ENCODE measurements at regions not wholly inside any gene's neighbourhood (a gene's known extent, or its start where the extent isn't known, plus 50 kb on each side); places are given as distances from the start of the nearest gene placed in this dataset.

DNA sequence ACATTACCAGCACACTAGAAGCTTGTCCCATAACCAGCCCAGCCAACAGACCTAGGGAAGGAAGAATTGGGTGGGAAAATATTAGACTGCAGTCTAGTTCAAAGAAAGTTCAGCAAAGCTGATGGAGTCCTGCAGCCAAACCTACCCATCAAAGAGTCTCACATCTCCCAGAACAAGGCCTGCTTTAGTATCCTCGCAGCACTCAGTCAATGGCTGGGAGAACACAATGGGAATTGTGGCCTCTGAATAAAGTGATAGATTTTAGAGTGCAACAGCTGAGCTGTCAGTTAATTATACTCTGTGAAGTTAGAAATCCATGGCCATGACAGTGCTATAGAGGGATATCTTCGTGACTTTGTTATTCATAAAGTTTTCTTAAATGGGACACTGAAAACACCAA lies 207.2 kb upstream of the NAALADL2 start:
- no peak for DNase-seq (ENCODE audit: low spot score)

DNA sequence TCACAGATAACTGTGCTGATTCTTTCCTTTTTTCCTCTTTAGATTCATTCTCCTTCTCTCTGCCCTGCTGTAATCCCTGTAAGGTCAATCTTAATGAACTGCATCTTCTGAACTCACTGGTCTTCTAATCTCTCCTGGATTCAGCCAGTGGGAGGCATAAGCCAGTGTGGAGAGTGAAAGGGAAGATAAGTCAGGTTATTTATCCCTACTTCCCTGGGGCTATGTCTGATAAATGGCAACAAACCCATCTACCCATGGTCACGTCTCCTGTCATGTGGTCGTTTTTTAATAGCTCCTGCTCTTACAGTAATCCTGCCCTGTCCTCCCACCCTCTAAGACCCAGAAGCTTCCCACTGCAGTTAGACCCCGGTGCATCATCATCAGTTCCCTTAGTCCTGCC lies 199.6 kb upstream of the NAALADL2 start:
- no peak for DNase-seq (ENCODE audit: low spot score)

DNA sequence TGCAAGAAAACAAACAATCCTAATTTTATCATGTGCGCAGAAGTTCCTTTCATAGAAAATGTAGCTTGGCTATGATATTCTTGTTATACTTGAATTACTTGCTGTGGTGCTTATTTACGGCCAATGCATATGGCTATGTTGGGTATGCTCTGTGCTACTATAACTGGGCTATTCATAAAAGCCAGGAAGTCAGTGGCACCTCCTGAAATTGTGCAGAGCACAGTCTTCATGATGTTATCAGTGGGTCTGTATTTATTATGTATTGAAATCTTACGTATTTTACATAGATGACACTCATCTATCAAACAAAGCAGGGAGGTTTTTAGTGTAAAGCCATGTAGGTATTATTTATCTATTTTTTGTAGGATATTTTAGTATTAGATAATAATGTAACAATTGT lies 196.5 kb upstream of the NAALADL2 start:
- no peak for DNase-seq (ENCODE audit: low spot score)

DNA sequence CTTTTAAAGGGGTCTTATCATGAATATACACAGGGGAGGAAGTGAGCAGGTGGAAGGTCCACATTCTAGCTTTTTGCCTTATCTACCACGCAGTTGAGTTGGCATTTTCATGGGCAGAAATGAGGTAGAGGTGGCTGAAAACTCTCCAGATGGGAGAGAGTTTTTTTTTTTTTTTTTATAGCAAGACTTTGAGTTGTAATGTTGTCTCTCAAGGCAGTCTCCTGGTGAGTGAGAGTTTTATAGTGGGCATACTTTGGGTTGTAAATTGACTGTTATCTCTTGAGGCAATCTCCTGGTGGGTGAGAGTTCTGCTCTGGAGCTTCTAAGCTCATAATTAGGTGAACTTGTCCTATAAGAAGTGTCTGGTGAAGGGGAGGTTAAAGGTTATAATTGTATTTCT lies 191.7 kb upstream of the NAALADL2 start:
- DNase-seq (ENCODE audit: low spot score): no peak

DNA sequence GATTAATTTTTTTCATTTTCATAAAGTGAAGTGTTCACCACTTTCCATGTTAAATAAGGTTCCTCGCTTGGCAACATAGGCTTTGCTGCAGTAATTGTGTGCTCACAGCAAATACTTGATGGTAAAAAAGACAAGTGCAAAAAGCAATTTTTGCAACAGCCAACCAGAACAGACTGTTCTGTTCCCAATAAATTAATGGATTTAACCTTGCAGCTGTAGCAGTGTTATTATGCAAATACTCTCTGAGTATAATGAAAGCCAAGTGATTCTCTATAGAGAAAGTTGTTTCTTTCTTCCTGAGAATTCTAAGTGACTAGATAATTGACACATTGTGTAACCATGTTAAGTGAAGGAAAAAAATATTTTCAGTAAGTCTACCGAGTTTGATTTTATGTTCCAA lies 183.7 kb upstream of the NAALADL2 start:
- no peak for DNase-seq (ENCODE audit: low spot score)

DNA sequence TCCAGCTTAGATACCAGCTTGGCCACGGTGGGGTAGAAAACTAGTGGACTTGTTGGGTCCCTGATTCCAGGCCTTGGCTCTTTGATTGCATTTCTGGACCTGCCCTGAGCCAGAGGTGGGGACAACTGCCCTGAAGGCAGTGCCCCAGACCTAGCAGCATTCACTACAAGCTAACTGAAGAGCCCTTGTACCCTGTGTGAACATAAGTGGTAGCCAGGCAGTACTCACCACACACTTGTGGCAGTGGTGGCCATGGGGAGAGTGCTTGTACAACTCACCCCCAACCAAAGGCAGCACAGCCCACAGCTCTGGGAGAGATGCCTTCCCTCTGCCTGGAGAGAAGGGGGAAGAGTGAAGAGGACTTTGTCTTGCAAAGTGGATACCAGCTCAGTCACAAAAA lies 177.3 kb upstream of the NAALADL2 start:
- no peak for DNase-seq (ENCODE audit: low spot score)

DNA sequence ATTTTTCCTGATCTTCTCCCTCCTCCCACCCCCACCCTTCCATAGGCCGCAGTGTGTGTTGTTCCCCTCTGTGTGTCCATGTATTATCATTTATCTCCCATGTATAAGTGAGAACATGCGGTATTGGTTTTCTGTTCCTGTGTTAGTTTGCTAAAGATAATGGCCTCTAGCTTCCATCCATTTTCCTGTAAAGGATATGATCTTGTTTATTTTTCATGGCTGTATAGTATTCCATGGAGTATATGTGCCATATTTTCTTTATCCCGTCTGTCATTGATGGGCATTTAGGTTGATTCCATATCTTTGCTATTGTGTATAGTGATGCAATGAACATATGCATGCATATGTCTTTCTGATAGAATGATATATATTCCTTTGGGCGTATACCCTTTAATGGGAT lies 173.3 kb upstream of the NAALADL2 start:
- DNase-seq (ENCODE audit: low spot score): no peak

DNA sequence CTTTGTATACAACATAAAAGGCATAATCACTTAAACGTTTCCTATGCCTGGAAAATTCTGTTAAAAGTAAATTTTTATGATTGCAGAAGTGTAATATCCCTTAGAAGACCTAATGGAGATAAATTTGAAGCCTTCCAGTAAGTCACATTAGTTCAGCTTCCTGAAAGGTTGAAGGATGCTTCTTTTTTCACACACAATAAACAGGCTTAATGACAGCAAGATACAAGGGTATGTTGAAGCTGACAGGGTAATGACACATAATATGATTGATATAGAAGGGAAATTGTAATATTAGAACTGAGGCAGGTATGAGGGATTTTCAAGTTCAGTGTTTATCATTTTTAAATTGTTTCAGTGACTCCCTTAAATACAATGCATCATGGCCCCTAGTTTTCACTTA lies 161.8 kb upstream of the NAALADL2 start:
- no peak for DNase-seq (ENCODE audit: low spot score)

DNA sequence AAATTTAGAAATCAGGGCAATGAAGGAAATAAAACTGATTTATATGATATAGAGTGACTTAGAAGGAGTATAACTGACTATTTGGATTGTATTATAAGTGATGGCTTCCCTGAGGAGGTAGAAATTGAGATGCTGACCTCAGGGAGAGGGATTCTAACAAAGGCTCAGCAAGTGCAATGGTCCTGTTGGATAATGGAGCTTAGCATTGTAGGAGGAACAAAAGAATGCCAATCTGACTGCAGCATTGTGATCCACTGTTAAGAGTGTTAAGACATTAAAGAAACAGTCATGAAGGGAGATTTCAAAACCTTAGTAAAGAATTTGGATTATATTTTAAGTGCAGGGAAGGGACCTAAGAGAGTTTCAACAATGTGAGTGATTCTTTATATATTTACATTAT lies 158.4 kb upstream of the NAALADL2 start:
- no peak for DNase-seq (ENCODE audit: low spot score)

DNA sequence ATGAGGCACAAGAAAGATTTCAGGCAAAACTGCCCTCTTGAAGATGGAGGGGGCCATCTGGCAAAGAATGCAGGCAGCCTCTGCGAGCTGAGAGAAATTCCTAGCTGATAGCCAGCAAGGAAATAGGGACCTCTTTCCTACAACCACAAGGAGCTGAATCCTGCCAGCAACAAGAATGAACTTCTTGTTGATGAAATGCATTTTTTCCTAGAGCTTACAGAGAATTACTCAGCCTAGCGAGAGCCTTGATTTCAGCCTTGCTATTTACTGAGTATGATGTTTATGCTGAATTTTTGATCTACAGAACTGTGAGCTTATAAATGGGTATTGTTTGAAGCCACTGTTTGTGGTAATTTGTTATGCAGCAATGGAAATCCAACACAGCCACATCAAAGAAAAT lies 148.5 kb upstream of the NAALADL2 start:
- DNase-seq (ENCODE audit: low spot score): no peak

DNA sequence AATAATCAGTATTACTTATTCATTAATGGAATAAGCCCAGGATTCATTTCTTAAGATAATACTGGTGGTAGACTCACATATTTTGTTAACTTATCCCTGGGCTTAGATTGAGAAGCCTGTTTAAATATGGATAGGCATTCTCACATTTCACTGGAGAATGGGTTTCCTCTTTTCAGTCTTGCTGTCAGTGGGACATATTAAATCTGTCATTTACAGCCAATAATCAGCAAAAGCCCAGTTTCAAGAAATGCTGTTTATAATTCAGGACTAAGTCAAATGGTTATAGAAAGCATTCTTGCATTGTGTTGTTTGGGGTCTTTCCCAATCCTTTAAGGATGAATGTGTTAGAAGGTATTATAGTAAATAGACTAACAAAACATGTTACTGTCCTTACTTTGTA lies 143.7 kb upstream of the NAALADL2 start:
- DNase-seq (ENCODE audit: low spot score): no peak

DNA sequence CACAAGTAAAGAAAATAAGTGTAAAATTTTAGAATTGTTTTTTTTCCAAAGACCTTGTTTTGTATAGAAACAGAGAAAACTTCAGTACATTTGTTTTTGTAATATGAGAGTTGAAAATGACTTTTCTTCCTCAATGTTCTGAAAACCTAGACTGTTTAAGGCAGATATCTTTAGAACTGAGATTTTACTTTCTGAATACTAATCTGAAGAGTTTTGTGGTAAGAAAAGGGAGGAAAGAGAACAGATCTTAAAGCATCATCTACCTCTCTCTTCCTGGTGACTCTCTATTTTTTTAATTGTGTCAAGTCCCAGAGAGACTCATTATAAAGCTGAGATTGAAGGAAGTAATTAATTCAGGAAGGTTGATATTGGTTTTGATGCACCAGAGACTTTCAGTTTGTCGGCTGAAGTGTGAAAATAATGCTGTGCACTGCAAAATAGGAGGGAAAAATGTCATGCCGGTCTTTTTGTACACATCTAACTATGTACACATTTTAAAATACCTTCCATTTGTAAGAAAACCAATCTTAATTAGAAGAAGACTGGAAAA lies 142.1 kb upstream of the NAALADL2 start:
- no peak for DNase-seq (ENCODE audit: low spot score)

DNA sequence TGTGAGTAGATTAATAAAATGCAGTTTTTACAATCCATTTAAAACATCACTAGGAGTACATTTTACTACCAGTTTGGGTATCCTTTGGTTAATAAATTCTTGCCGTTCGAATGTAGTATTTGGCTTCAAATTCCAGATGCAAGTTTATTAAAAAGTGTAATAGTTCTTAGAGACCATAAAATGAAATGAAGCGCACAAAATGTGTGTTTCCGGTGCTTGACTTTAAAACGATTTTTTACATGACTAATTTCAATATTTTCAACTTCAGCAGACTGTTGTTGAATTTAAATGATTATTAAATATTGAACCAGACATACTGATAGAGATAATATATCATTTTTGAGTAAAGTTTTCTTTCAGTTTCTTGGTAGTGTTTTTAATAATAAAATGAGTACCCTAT lies 138.4 kb upstream of the NAALADL2 start:
- DNase-seq (ENCODE audit: low spot score): no peak

DNA sequence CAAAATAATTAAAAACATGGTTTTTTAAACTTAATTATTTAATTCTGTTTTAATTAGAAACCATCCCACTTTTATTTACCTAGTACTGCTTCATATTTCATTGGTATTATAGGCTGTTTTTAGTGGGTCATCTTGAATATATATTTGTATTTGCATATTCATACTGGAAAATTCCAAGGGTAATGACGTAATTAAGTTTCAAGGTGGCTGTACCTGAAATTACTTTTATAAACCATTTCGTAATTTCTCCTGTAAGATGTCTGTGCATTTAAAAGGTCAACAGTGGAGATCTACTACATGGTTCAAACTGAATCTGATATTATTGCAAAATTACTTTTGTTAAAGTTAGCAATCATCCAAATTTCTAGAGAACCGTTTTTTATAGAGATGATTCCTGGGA lies 133.8 kb upstream of the NAALADL2 start:
- DNase-seq (ENCODE audit: low spot score): no peak

DNA sequence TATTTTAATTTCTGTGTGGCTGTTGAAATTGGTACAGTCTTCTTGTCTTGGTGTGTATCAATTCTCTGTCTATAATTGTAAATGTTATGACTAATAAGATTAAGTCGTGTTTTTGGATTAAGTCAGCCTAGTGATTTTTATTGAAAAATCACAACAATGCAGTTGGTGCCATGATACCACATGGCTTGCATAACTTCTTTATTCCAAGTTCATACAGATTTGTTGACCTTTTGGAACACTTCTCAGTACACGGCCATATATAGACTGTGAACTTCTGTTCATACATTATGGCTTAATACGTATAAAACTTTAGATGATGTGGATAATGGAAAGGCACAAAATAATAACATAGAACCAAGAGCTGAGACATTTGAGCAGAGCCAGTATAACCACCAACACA lies 121.2 kb upstream of the NAALADL2 start:
- DNase-seq (ENCODE audit: low spot score): no peak

DNA sequence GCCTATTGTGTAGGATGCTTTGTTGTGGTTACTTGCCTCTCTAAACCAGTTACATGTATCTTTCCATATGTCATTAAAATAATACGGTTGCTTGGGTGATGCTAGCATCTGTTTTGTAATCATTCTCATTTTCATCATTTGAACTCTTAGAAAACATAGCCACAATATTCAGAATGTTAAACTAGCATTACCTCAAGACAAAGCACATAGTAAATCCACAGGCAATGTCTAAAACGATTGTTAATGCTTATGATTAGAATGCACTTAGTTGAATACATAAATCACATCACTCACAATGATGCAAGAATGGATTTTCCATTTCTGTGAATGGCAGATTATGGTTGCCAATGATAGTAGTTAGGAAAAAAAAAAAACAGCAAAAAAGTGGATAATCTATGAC lies 110.0 kb upstream of the NAALADL2 start:
- DNase-seq (ENCODE audit: low spot score): no peak

DNA sequence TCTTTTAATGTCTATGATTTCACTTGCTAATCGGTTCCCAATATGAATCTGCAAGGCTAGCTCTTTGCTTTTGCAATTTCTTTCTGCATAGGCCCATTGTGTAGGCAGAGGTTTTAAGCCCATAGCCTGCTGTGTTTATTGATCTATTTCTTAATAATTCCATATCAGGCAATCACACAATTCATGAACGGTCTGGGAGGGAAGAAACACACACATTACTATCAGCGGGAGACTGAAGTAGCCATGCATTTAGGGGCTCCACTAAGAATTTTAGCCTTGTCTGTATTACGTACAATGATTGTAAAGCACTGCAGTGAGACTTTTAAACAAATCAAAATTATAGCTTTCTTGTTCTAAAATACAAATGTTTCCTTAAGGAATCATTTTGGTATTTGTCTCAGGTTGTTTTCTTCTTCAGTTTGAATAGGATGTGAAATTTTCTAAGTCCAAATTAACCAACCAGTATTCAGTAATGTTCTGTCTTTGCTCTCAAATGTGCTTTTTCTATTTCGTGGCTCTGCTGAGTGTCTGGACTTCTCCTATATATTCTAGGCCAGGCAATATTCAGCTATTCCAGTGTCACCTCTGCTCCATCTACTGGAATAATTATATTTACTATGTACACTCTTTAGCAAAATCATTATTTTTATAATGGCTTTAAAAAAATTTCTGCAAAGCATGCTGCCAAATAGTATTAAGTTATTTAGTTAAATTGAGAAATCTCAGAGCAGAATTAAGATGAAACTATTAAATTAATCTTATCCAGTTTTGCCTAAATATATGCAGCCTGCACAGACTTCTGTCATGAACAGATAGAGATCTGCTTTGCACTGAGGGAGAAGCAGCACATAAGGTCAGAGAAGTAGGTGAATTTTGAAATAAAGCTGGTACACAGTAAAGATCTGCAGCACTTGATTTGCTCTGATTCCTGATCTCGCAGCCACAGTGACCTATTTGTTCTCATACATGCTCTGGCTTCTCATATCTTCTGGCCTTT lies 103.0 kb upstream of the NAALADL2 start:
- no peak for DNase-seq (ENCODE audit: low spot score)

DNA sequence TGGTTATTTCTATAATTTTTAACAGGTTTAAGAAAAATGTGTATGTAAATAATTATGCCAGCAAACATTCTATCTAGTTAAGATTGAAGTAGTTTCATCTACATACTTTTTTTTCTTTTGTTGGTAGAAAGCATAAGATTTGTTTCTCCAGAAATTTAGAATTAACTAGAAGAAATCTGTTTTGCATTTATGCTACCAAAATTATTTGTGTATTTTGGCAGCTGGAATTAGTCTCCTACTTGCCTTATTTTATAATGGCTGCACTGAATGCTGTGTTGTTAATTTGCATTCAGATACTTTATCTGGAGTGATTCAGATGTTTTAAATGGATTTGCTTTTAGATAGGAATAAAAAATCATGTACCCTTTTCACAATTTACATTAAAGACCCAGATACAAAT lies 100.2 kb upstream of the NAALADL2 start:
- no peak for DNase-seq (ENCODE audit: low spot score)

DNA sequence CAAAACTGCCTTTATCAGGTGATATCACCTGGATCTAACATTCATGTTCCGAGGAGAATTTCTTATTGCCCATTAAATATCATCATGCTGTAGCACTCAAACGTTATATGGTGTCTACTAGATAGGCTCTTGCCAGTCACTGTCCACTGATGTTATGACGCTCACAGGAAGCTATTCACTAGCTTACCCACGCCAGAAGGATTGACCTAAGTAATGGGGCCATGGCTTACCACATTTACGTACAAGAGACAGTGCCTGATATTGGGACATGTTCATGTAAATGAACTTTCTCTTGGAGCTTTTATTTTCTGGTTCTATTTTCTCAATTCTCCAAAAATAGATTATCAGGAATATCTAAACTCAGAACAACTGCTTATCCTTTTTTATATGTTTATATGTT lies 91.7 kb upstream of the NAALADL2 start:
- DNase-seq (ENCODE audit: low spot score): no peak

DNA sequence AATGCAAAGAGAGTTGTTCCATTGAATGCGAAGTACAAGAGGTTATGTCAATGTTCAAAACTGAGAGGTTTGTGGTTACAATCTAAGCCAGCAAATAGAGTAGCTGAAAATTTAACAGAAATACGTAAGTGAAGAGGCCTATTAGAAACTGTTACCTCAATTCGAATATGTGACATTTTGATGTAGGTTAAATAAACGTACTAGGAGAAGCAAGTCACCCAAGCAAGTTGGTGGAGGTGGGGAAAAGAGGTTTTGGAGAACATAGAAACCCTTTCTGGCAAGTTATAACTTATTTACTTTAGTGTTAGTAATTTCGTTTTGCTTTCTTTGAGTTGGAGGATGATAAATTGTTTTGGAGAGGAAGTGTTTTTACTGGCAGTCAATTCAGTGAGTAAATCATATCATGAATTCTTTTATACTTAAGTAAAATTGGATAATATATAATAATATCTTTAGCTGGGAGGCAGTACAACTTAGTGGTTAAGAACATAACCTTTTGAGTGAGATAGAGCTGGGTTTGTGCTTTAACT lies 91.2 kb upstream of the NAALADL2 start:
- no peak for DNase-seq (ENCODE audit: low spot score)

DNA sequence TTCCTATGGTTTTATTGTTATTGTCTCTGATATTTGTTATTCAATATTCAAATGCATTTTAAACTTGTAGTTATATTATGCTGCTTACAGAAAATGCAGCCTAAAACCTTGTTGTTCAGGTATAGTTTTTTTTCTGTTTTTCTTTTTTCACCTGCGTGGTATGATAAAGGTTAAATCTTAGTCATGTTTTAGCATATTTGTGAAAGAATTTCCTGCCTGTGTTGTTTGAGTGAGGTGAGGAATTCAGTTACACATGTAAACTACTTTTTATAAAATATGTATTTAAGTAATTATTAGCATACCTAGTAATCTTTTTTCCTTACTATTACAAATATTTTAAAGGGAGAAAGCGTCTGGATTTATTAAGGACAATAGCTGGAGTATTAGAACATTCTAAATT lies 90.0 kb upstream of the NAALADL2 start:
- DNase-seq (ENCODE audit: low spot score): no peak

DNA sequence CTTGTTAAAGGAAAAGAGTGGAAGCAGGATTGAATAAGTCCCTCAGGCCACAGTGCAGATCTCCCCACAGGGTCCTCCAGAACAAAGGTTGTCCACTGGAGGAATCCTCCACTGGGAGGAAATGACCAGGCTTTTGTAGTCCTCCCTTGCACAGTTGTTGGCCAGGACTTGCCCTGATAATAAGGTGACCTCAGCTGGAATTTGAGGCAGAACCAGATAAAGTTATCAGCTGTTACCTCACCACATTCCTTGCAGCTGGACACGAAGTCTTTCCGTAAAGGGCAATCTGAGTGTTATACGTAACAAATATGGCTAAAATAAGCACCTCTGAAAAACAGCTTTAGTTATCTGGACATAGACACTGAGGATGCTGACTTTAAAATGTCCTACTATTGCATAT lies 83.5 kb upstream of the NAALADL2 start:
- DNase-seq (ENCODE audit: low spot score): no peak

DNA sequence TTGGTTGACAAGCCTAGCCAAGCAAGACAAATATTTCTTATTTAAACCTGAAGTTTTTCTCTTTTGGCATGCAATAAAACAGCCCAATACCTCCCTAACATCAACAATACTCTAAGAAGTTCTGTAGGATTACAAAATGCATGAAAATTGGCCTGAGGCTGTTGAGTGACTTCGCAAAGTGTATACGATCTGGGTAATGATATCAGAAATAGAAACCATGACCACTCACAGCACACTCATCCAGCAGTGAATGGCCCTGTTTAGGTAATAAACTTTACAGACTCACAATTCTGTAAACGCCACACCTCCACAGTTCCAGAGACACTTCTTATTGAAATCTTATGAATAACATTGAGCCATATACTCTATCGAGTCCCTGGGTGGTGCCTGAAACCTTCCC lies 83.0 kb upstream of the NAALADL2 start:
- no peak for DNase-seq (ENCODE audit: low spot score)

Data from ureter (tissue), 1 donor.